Upper lobe of left lung (tissue), 6 donors: ENCODE measurements at regions not wholly inside any gene's neighbourhood (a gene's known extent, or its start where the extent isn't known, plus 50 kb on each side); places are given as distances from the start of the nearest gene placed in this dataset.
A peak's percentile ranks its signal among the peaks of the same experiment; 100 is the strongest.

Experiments used
- ATAC-seq, 2 donors: fragments of 200-7000 bp; cut with Tn5 transposase; one replicate each; pipeline ENCODE4 v1.9.1; 2022; ENCODE audit warnings: mild to moderate bottlenecking in 2 of 2, moderate library complexity in 2 of 2; ENCODE audit not compliant: low FRiP score in 2 of 2
- DNase-seq, 2 donors: peaks; one replicate each; pipeline ENCODE4 v3.0.0-alpha.2; 2019 to 2020
- H3K27ac ChIP-seq, 4 donors: fragments of 200-600 bp; sonication (generic); one replicate each; pipeline ENCODE4 v1.5.1; 2016 to 2019
- H3K27me3 ChIP-seq, 4 donors: fragments of 200-600 bp; sonication (generic); one replicate each; pipeline ENCODE4 v1.5.1; 2017 to 2019
- H3K36me3 ChIP-seq, 4 donors: fragments of 200-600 bp; sonication (generic); one replicate each; pipeline ENCODE4 v1.5.1; 2016 to 2019
- H3K4me1 ChIP-seq, 4 donors: fragments of 200-600 bp; sonication (generic); one replicate each; pipeline ENCODE4 v1.5.1; 2018 to 2019
- H3K4me3 ChIP-seq, 4 donors: fragments of 200-600 bp; sonication (generic); one replicate each; pipeline ENCODE4 v1.5.1; 2017 to 2019; ENCODE audit warnings: mild to moderate bottlenecking in 2 of 4, moderate library complexity in 1 of 4
- H3K9me3 ChIP-seq, 4 donors: fragments of 200-600 bp; sonication (generic); one replicate each; pipeline ENCODE4 v1.5.1; 2018 to 2019
- EP300 ChIP-seq, 4 donors: sonication (generic); formaldehyde crosslinking; IDR thresholded peaks; one replicate each; pipeline ENCODE4 v1.5.1; 2017; ENCODE audit warnings: antibody characterized with exemption in 4 of 4, control low read depth in 2 of 4
- POLR2A ChIP-seq, 4 donors: fragments of 450-650 bp; IDR thresholded peaks; one replicate each; pipeline ENCODE4 v1.5.1; 2016 to 2017; ENCODE audit warnings: antibody characterized with exemption in 4 of 4, mild to moderate bottlenecking in 2 of 4
- POLR2AphosphoS5 ChIP-seq, 2 donors: sonication (generic); formaldehyde crosslinking; IDR thresholded peaks; one replicate each; pipeline ENCODE4 v1.5.1; 2017; ENCODE audit warnings: antibody characterized with exemption in 2 of 2
- WGBS, 2 donors: methylation state at CpG; one replicate each; pipeline ENCODE4 v1.1.5; 2017 to 2018; 5-methylcytosine and 5-hydroxymethylcytosine counted together
- TF ChIP-seq, protein P1 (sequence below), 6 experiments: fragments of 450-650 bp in 4 of 6; fragments of 200-600 bp in 2 of 6; sonication (generic) in 2 of 6; IDR thresholded peaks; one replicate each; pipeline ENCODE4 v1.5.1; 2016 to 2019; ENCODE audit warnings: antibody characterized with exemption in 6 of 6
- donor health status: DM: no; HTN: no; CAD: no; lungs with moderate emphysema.
- donor health status: DM: no; HTN: yes; CAD: no; lungs with severe emphysema.

GRCh38 chr1:81477710-81478109 is 323.0 kb upstream of the ADGRL2 start:
- WGBS, 2 donors: 25 to 29% methylated on average over 5 of the region's 5 CpGs
- Histone ChIP-seq H3K36me3 (no peaks in the 10 kb centered on the region), H3K4me3 (peak overlapping the region in 2 of 4 donors; percentile 16 to 36), H3K9me3 (no peaks in the 10 kb centered on the region), H3K27ac (peak overlapping the region in 3 of 4 donors; percentile 41 to 76 (median 75)), H3K27me3 (no peaks in the 10 kb centered on the region), H3K4me1 (peaks cover 0 to 13% (median 6%) of the 10 kb centered on the region in 4 donors)
- ATAC-seq (no peak), DNase-seq (no peak)
- no peak for TF ChIP-seq POLR2A (IDR thresholded peaks at IDR 0.05)
- TF ChIP-seq POLR2AphosphoS5 (IDR thresholded peaks at IDR 0.05): peak in 1 of 2 donors; percentile 11

- H3K27me3 ChIP-seq: no peaks in the 10 kb centered on the region
- TF ChIP-seq EP300 (IDR thresholded peaks at IDR 0.05): no peak
- TF ChIP-seq, protein P1, sequence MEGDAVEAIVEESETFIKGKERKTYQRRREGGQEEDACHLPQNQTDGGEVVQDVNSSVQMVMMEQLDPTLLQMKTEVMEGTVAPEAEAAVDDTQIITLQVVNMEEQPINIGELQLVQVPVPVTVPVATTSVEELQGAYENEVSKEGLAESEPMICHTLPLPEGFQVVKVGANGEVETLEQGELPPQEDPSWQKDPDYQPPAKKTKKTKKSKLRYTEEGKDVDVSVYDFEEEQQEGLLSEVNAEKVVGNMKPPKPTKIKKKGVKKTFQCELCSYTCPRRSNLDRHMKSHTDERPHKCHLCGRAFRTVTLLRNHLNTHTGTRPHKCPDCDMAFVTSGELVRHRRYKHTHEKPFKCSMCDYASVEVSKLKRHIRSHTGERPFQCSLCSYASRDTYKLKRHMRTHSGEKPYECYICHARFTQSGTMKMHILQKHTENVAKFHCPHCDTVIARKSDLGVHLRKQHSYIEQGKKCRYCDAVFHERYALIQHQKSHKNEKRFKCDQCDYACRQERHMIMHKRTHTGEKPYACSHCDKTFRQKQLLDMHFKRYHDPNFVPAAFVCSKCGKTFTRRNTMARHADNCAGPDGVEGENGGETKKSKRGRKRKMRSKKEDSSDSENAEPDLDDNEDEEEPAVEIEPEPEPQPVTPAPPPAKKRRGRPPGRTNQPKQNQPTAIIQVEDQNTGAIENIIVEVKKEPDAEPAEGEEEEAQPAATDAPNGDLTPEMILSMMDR (IDR thresholded peaks at IDR 0.05): no peak
- no peak for TF ChIP-seq POLR2A (IDR thresholded peaks at IDR 0.05)
- DNase-seq (peak in 1 of 2 donors; percentile 32), ATAC-seq (no peak)
- no peak overlapping the region for H3K27ac ChIP-seq
- H3K36me3 ChIP-seq: no peaks in the 10 kb centered on the region
- H3K4me1 ChIP-seq: peaks cover 0 to 4% (median 0%) of the 10 kb centered on the region in 4 donors
- H3K4me3 ChIP-seq: no peak overlapping the region
- WGBS, 2 donors: 89 to 92% methylated on average over 6 of the region's 6 CpGs
- H3K9me3 ChIP-seq: no peaks in the 10 kb centered on the region
Measured at GRCh38 chr1:81472387-81472786, 328.3 kb upstream of the ADGRL2 start.

- no peaks in the 10 kb centered on the region for H3K9me3 ChIP-seq
- no peaks in the 10 kb centered on the region for H3K27me3 ChIP-seq
- H3K27ac ChIP-seq: no peak overlapping the region
- no peak for TF ChIP-seq POLR2A (IDR thresholded peaks at IDR 0.05)
- TF ChIP-seq, protein P1 (IDR thresholded peaks at IDR 0.05): no peak
- no peak for TF ChIP-seq EP300 (IDR thresholded peaks at IDR 0.05)
- TF ChIP-seq POLR2AphosphoS5 (IDR thresholded peaks at IDR 0.05): no peak
- no peak for ATAC-seq
- WGBS, 2 donors: 69 to 72% methylated on average over 2 of the region's 2 CpGs
- peaks cover 0 to 4% (median 0%) of the 10 kb centered on the region in 4 donors for H3K4me1 ChIP-seq
- H3K4me3 ChIP-seq: no peak overlapping the region
- DNase-seq: no peak
- H3K36me3 ChIP-seq: no peaks in the 10 kb centered on the region
Measured at GRCh38 chr1:81471255-81471654, 329.5 kb upstream of the ADGRL2 start.

GRCh38 chr1:81470275-81470674 is 330.5 kb upstream of the ADGRL2 start:
- no peak for TF ChIP-seq EP300 (IDR thresholded peaks at IDR 0.05)
- TF ChIP-seq, protein P1 (IDR thresholded peaks at IDR 0.05): no peak
- no peak for TF ChIP-seq POLR2AphosphoS5 (IDR thresholded peaks at IDR 0.05)
- no peak for TF ChIP-seq POLR2A (IDR thresholded peaks at IDR 0.05)
- 59% methylated on average over 3 of the region's 3 CpGs for WGBS, 2 donors
- no peaks in the 10 kb centered on the region for H3K9me3 ChIP-seq
- H3K4me1 ChIP-seq: peaks cover 0 to 4% (median 0%) of the 10 kb centered on the region in 4 donors
- ATAC-seq (no peak), DNase-seq (no peak)
- H3K27ac ChIP-seq: no peak overlapping the region
- H3K4me3 ChIP-seq: no peak overlapping the region
- no peaks in the 10 kb centered on the region for H3K27me3 ChIP-seq
- no peaks in the 10 kb centered on the region for H3K36me3 ChIP-seq

GRCh38 chr1:81467383-81467782 is 333.4 kb upstream of the ADGRL2 start:
- H3K27me3 ChIP-seq: no peaks in the 10 kb centered on the region
- H3K27ac ChIP-seq: peak overlapping the region in 1 of 4 donors; percentile 23
- no peaks in the 10 kb centered on the region for H3K36me3 ChIP-seq
- DNase-seq: no peak
- no peak for TF ChIP-seq POLR2AphosphoS5 (IDR thresholded peaks at IDR 0.05)
- no peak for TF ChIP-seq POLR2A (IDR thresholded peaks at IDR 0.05)
- TF ChIP-seq, protein P1 (IDR thresholded peaks at IDR 0.05): no peak
- no peak for TF ChIP-seq EP300 (IDR thresholded peaks at IDR 0.05)
- H3K9me3 ChIP-seq: no peaks in the 10 kb centered on the region
- H3K4me1 ChIP-seq: peaks cover 0 to 4% (median 0%) of the 10 kb centered on the region in 4 donors
- 72 to 83% methylated on average over 4 of the region's 4 CpGs for WGBS, 2 donors
- ATAC-seq: no peak
- H3K4me3 ChIP-seq: no peak overlapping the region
